Uterus (tissue), 3 donors: ENCODE measurements at regions not wholly inside any gene's neighbourhood (a gene's known extent, or its start where the extent isn't known, plus 50 kb on each side); places are given as distances from the start of the nearest gene placed in this dataset.
"Not testable (repeated sequence)": the region's sequence is repeated elsewhere in the genome, so short reads cannot be mapped to it uniquely, and the experiment has no call there.

ENCODE experiments used
- DNase-seq, 2 donors: peaks; one replicate each; pipeline ENCODE4 v3.0.0-alpha.2; 2019 to 2020
- H3K27ac ChIP-seq, 2 donors: fragments of 200-600 bp; sonication (generic); 1 replicate in 1 of 2; 2 replicates in 1 of 2; pipeline ENCODE4 v1.5.1; 2016 to 2018
- H3K27me3 ChIP-seq, 2 donors: fragments of 200-600 bp; sonication (generic); one replicate each; pipeline ENCODE4 v1.5.1; 2018 to 2019; ENCODE audit warnings: control low read depth in 1 of 2
- H3K36me3 ChIP-seq, 2 donors: fragments of 200-600 bp; sonication (generic); one replicate each; pipeline ENCODE4 v1.5.1; 2019; ENCODE audit warnings: control low read depth in 1 of 2
- H3K4me1 ChIP-seq, 2 donors: fragments of 200-600 bp; sonication (generic); one replicate each; pipeline ENCODE4 v1.5.1; 2018 to 2019; ENCODE audit warnings: control low read depth in 1 of 2
- H3K4me3 ChIP-seq, 2 donors: fragments of 200-600 bp; sonication (generic); 1 replicate in 1 of 2; 2 replicates in 1 of 2; pipeline ENCODE4 v1.5.1; 2018 to 2019; ENCODE audit warnings: mild to moderate bottlenecking in 1 of 2
- H3K9me3 ChIP-seq, 2 donors: fragments of 200-600 bp; sonication (generic); one replicate each; pipeline ENCODE4 v1.5.1; 2019; ENCODE audit warnings: control low read depth in 1 of 2
- POLR2A ChIP-seq, 2 donors: fragments of 450-650 bp; IDR thresholded peaks; one replicate each; pipeline ENCODE4 v1.6.1; 2016; ENCODE audit warnings: antibody characterized with exemption in 2 of 2, mild to moderate bottlenecking in 1 of 2, moderate library complexity in 1 of 2
- intact Hi-C: fragments of 100-400 bp; cut with DNase I; formaldehyde crosslinking; loops from one replicate; pipeline ENCODE4 v1.15.1; 2023; ENCODE audit warnings: low total_unique reads
- TF ChIP-seq, protein P1 (sequence below), 4 experiments: fragments of 200-600 bp in 2 of 4; fragments of 450-650 bp in 2 of 4; sonication (generic) in 2 of 4; IDR thresholded peaks; one replicate each; pipeline ENCODE4 v1.5.1; 2016 to 2019; ENCODE audit warnings: antibody characterized with exemption in 4 of 4, mild to moderate bottlenecking in 2 of 4, moderate library complexity in 1 of 4
- donor health status: DM: yes; HTN: yes; CAD: no.

DNA sequence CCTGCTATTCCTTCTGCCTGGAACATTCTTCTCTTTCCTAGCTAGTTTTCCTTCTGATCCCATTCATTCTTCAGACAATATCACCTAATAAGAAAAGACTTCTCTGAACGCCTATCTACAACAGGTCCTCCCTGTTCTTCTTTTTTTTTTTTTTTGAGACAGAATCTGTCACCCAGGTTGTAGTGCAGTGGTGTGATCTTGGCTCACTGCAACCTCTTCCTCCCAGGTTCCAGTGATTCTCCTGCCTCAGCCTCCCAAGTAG, 208.3 kb downstream of the BCAS1 start:
- DNase-seq, intact Hi-C loops, H3K4me1 ChIP-seq, H3K27me3 ChIP-seq, H3K36me3 ChIP-seq, H3K9me3 ChIP-seq, H3K27ac ChIP-seq, H3K4me3 ChIP-seq: not testable (repeated sequence)

DNA sequence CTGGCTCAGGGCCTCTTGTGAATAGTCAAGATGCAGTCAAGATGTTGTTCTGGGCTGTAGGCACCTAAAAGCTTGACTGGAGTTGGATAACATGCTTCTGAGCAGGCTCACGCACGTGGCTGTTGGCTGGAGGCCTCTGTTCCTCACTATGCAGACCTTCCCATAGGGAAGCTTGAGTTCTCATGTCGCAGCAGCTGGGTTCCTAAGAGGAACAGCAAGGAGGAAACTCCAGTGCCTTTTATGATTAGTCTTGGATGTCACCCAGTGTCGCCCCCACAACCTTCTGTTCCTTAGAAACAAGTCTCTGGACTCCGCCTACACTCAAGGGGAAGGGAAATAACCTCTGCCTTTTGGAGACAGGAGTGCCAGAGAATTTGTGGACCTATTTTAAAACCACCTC, 210.7 kb downstream of the BCAS1 start:
- DNase-seq: peak; percentile 36 to 46
- peak overlapping the region in 1 of 2 donors; percentile 3 for H3K27ac ChIP-seq
- intact Hi-C loops: no loop called here

DNA sequence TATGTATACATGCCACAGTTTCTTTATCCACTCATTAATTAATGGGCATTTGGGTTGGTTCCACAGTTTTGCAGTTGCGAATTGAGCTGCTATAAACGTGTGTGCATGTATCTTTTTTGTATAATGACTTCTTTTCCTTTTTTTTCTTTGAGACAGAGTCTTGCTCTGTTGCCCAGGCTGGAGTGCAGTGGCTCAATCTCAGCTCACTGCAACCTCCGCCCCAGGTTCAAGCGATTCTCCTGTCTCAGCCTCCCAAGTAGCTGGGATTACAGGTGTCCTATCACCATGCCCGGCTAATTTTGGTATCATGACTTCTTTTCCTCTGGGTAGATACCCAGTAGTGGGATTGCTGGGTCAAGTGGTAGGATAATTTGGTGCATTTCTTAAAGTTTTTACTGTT, 211.4 kb downstream of the BCAS1 start:
- H3K27me3 ChIP-seq, H3K36me3 ChIP-seq, intact Hi-C loops, H3K4me3 ChIP-seq, H3K27ac ChIP-seq, DNase-seq, H3K9me3 ChIP-seq, H3K4me1 ChIP-seq: not testable (repeated sequence)

More for the DNA sequence above, 210.7 kb downstream of the BCAS1 start:
- Histone ChIP-seq H3K36me3 (no peaks in the 10 kb centered on the region), H3K9me3 (no peaks in the 10 kb centered on the region), H3K4me3 (no peak overlapping the region), H3K27me3 (no peaks in the 10 kb centered on the region), H3K4me1 (no peaks in the 10 kb centered on the region)
- no peak for TF ChIP-seq POLR2A (IDR thresholded peaks at IDR 0.05)
- TF ChIP-seq, protein P1, sequence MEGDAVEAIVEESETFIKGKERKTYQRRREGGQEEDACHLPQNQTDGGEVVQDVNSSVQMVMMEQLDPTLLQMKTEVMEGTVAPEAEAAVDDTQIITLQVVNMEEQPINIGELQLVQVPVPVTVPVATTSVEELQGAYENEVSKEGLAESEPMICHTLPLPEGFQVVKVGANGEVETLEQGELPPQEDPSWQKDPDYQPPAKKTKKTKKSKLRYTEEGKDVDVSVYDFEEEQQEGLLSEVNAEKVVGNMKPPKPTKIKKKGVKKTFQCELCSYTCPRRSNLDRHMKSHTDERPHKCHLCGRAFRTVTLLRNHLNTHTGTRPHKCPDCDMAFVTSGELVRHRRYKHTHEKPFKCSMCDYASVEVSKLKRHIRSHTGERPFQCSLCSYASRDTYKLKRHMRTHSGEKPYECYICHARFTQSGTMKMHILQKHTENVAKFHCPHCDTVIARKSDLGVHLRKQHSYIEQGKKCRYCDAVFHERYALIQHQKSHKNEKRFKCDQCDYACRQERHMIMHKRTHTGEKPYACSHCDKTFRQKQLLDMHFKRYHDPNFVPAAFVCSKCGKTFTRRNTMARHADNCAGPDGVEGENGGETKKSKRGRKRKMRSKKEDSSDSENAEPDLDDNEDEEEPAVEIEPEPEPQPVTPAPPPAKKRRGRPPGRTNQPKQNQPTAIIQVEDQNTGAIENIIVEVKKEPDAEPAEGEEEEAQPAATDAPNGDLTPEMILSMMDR (IDR thresholded peaks at IDR 0.05): no peak

DNA sequence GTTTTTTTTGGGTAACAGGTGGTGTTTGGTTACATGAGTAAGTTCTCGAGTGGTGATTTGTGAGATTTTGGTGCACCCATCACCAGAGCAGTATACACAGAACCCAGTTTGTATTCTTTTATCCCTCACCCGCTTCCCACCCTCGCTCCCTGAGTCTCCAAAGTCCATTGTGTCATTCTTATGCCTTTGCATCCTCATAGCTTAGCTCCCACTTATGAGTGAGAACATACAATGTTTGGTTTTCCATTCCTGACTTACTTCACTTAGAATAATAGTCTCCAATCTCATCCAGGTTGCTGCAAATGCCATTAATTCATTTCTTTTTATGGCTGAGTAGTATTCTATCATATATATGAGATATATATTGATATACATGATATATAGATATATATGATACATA, 211.9 kb downstream of the BCAS1 start:
- H3K4me3 ChIP-seq, H3K27ac ChIP-seq, DNase-seq, H3K4me1 ChIP-seq, H3K9me3 ChIP-seq, intact Hi-C loops, H3K27me3 ChIP-seq, H3K36me3 ChIP-seq: not testable (repeated sequence)

DNA sequence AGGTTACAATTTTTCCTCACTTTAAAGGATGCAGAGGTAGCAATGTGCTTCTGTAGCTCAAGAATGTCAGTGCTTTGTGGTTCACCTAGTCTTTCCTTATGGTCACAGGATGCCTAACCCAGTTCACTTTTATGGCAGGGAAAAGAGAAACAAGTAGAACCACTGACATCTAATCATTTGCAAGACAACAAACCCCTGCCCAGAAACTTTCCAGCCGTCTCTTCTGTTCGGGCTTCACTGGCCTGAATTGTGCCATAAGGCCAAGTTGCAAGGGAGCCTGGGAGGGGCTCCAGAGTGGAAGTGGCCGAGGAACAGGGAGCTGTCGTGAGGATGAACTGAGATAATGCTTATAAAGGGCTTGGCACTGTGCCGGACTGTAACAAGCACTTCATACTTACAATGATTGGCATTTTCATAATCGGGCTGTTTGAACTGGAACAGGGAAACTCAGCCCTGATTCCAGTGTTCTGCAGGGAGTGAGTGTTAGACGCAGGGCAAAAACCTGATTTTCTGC, 212.6 kb downstream of the BCAS1 start:
- DNase-seq: no peak
- no peaks in the 10 kb centered on the region for H3K27me3 ChIP-seq
- TF ChIP-seq, protein P1 (IDR thresholded peaks at IDR 0.05): no peak
- no peak for TF ChIP-seq POLR2A (IDR thresholded peaks at IDR 0.05)
- no peaks in the 10 kb centered on the region for H3K36me3 ChIP-seq
- intact Hi-C loops: no loop called here
- no peaks in the 10 kb centered on the region for H3K9me3 ChIP-seq
- no peak overlapping the region for H3K4me3 ChIP-seq
- H3K27ac ChIP-seq: no peak overlapping the region
- H3K4me1 ChIP-seq: no peaks in the 10 kb centered on the region

DNA sequence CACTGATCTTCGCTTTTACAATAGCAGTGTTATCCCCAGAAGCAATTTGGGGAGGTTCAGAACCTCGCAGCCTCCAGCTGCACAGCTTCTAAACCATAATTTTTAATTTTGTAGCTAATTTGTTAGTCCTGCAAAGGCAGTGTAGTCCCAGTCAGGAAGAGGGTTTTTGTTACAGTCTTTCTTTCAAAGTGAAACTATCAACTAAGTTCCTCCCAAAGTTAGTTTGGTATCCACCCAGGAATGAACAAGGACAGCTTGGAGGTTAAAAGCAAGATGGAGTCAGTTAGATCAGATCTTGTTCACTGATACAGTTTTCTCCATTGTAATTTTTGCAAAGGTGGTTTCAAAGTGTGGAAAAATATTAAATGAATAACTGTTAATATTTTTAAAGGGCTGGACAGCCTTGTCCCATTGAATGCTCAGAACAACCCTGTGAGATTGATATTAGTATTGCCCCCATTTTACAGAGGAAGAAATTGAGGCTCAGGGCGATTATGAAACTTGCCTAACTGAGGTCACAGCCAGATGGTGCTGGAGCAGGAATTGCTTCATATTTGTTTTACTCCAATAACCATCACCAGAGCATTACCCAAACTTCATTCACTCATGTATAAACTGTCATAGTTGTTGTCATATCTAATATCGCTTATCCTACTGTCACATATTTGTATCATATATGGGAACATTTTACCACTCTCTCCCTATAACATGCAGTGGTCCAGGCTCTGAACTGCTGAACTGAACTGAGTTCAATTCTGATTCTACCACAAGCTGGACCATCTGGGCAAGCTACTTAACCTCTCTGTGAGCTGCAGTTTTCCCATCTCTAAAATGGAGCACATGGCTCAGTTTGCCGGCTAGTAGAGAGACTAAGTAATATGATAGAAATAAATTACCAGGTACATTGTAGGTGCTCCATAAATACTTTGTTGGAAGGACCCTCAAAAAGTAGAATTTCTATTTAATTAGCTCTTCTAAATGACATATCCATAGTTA, 213.8 kb downstream of the BCAS1 start:
- no peak for DNase-seq
- H3K4me1 ChIP-seq: no peaks in the 10 kb centered on the region
- H3K27ac ChIP-seq: no peak overlapping the region
- intact Hi-C loops: no loop called here
- no peaks in the 10 kb centered on the region for H3K9me3 ChIP-seq
- H3K4me3 ChIP-seq: no peak overlapping the region
- no peaks in the 10 kb centered on the region for H3K36me3 ChIP-seq
- no peaks in the 10 kb centered on the region for H3K27me3 ChIP-seq
- no peak for TF ChIP-seq POLR2A (IDR thresholded peaks at IDR 0.05)
- TF ChIP-seq, protein P1 (IDR thresholded peaks at IDR 0.05): no peak
